Eye (tissue), 1 donor: ENCODE measurements at regions not wholly inside any gene's neighbourhood (a gene's known extent, or its start where the extent isn't known, plus 50 kb on each side); places are given as distances from the start of the nearest gene placed in this dataset.
"Not testable (repeated sequence)": the region's sequence is repeated elsewhere in the genome, so short reads cannot be mapped to it uniquely, and the experiment has no call there.

Source experiments
- DNase-seq: peaks from one replicate; pipeline ENCODE4 v3.0.0-alpha.2; 2015

DNA sequence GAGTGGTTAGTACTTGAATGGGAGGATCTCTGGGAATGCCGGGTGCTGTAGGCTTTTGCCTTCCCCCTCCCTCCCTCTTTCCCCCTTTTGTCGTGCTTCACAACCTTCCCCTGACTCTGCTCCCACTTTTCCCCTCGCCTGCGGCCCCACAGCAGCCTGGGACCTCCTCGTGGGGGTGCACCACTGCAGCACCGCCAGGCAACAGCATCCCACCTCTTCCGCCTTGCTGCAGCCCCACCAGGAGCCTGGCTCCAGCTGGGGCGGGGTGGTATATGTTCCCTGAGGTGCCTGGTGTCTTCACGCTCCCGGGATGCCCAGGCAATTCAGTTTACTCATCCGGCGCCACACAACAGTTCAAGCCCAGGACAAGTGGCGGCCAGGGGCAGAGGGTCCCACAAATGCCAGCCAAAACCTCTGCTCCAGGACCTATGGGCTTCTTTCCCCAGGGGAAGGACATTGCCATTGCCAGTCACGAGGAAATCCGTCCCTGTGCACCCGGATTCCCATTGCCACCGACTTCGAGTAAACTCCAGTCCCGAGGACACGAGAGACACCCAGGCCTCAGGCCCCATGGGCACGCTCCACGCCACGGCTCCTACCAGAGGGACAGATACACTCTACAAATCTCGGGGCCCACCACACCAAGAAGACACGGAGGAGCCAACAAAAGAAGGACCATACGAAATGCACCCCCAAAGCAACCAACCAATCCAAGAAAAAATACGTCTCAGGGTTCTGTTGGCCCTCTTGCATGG is 181.7 kb downstream of the ALG10 start:
- no peak for DNase-seq

DNA sequence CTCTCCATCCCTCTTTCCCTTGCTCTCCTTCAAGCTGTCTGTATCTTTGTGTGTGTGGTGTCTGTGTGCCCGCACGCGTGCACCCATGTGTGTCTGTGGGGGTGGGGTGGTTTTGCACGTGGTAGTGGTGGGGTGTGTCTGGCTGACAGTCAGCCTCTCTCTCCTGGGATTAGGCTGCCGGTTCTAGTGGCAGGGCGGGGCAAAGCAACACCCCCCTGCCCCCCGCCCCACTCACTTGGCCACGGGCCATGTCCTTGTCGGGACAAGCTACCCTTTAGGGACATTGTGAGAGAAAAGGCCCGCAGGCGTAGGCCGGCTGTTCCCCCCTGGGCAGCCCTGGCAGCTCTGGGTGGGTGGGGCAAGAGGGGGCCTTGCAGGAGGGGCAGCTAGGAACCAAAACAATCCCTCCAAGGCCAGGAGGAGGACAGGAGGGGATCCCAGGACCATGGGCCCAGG is 182.6 kb downstream of the ALG10 start:
- no peak for DNase-seq

- DNase-seq = no peak
Observed at GRCh38 chr12:34205401-34205800, 183.1 kb downstream of the ALG10 start.

GRCh38 chr12:34206061-34206785 is 183.9 kb downstream of the ALG10 start:
- no peak for DNase-seq

- DNase-seq = no peak
Observed at GRCh38 chr12:34207858-34208257, 185.6 kb downstream of the ALG10 start.

GRCh38 chr12:34208331-34209258 is 186.3 kb downstream of the ALG10 start:
- DNase-seq = no peak

GRCh38 chr12:34209259-34209835 is 187.1 kb downstream of the ALG10 start:
- no peak for DNase-seq

DNA sequence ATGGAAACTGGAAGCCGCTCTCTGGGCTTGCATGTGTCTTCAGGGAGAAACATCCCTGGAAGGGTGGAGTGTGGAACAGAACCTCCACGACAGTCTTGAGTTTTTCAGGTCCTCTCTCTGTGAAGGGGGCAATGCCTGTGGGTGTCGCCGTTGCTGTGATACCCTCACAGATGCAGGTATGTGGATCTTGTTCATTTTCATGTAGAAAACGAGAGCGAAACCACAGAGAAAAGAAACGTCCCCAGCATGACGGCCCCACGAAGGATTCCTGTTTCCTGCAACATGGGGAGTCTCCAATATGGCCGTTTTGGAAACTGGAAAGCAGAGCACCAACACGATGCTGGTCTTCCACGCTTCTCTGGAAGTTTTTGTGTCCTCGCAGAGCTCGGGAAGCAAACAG is 187.9 kb downstream of the ALG10 start:
- DNase-seq = no peak

GRCh38 chr12:34210689-34211530 is 188.6 kb downstream of the ALG10 start:
- no peak for DNase-seq

- no peak for DNase-seq
Observed at GRCh38 chr12:34212651-34213050, 190.4 kb downstream of the ALG10 start.

- no peak for DNase-seq
Observed at GRCh38 chr12:34214011-34214410, 191.7 kb downstream of the ALG10 start.

GRCh38 chr12:34215213-34215892 is 193.1 kb downstream of the ALG10 start:
- no peak for DNase-seq

DNA sequence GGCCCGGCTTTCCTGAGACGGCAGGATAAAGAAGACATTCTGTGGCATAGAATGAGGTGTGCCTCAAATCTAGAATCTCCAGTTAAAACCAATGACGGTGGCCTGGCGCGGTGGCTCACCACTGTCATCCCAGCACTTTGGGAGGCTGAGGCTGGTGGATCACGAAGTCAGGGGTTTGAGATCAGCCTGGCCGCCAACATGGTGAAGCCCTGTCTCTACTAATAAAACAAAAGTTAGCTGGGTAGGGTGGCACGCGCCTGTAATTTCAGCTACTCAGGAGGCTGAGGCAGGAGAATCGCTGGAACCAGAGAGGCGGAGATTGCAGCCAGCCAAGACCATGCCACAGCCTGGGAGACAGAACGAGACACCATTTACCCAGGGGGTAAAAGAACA is 193.6 kb downstream of the ALG10 start:
- no peak for DNase-seq

- no peak for DNase-seq
Observed at GRCh38 chr12:34217660-34218059, 195.4 kb downstream of the ALG10 start.

DNA sequence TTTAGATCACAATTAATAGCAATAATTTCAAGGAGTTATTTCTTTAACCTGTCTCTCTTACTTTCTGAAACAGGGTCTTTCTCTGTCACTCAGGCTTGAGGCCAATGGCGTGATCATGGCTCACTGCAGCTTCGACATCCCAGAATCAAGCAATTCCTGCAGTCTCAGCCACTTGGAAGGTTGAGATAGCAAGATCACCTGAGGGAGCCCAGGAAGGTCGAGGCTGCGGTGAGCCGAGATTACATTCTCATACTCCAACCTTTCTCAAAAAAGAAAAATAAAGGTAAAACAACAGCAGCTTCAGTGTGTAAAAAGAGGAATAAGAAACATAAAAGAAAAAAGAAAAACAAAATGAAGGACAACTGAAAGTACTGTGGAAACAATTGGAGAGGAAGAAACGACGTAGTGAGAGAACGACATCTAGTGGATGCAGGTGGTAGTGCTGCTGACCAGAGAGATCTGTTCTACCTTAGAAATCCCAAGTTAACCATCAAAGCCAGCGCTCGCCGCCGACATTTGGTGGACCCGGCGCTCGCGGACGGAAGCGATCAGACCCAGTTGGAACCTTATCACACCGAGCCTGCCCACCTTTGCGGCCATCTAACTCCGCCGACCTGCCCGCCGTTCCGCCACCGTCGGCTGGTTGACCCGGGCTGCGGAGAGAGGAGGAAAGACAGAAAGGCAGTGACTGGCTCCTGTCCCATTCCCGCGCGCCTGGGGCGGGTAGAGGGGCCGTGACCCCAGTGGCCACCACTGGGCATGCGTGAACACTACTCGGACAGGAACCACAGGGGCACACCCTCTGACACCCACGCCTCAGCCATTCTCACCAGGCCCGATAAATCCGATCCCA is 196.1 kb downstream of the ALG10 start:
- peak; percentile 1 for DNase-seq

DNA sequence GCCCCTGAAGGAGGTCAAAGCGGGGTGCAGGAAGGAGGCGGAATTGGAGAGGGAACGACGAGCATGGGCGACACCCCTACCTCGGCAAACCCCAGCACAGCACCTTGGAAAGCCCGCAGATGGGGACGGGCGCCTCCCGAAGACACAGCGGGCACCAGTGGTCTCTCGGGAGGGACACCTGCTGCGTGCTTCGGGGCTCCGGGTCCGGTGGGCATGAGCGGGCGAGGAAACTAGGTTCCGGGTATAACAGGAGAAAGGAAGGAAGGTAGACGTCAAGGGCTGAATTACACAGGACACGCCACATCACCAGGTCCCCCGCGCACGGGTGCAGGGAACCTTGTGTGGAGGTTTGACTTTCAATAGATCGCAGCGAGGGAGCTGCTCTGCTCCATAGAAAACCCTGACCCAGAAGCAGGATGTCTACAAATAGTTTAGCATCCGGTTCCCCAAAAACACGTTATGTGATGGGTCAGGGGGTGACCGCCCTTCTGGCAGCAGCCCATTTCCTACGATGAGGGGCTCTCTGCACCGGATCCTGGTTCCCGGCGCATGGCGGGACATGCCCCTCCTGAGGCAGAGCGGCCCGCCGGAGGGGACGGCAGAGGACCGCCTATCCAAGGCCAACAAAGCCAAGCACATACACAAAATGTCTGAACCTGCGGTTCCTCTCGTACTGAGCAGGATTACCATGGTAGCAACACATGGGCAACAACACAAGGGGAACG is 196.9 kb downstream of the ALG10 start:
- DNase-seq = no peak

DNA sequence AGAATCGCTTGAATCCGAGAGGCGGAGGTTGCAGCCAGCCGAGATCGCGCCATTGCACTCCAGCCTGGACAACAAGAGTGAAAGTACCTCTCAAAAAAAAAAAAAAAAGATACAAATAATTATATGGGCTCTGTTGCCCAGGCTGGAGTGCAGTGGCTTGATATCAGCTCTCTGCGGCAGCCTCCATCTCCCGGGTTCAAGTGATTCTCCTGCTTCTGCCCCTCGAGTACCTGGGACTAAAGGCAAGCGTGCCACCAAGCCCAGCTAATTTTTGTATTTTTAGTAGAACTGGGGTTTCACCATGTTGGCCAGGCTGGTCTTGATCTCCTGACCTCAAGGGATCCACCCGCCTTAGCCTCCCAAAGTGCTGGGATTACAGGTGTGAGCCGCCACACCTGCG is 197.8 kb downstream of the ALG10 start:
- DNase-seq = not testable (repeated sequence)

DNA sequence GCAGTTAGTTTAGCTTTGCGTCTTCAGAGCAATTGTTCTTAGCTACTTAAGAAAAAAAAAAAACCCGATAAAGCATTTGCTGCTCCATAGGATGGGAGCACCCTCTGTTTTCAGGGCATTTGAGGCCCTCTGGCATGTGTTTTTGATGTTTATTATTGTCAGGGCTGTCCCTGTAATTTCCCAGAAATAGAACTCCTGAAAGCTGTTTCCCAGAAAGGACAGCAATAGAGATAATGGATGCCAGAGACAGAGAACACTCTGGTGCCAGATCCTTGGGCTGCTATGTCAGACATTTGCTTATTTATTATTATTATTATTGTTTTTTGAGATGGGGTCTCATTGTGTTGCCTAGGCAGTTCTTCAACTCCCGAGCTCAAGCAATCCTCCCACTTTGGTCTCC is 201.3 kb downstream of the ALG10 start:
- no peak for DNase-seq

- not testable (repeated sequence) for DNase-seq
Observed at GRCh38 chr12:34226044-34226443, 203.7 kb downstream of the ALG10 start.

DNA sequence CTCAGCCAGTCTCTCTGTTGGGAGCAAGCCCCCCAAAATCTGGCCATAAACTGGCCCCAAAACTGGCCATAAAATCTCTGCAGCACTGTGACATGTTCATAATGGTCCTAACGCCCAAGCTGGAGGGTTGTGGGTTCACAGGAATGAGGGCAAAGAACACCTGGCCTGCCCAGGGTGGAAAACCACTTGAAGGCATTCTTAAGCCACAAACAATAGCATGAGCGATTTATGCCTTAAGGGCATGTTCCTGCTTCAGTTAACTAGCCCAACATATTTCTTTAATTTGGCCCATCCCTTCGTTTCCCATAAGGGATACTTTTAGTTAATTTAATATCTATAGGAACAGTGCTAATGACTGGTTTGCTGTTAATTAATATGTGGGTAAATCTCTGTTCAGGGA is 205.8 kb downstream of the ALG10 start:
- not testable (repeated sequence) for DNase-seq
